Astrocyte of the spinal cord (primary cell): ENCODE measurements at regions not wholly inside any gene's neighbourhood (a gene's known extent, or its start where the extent isn't known, plus 50 kb on each side); places are given as distances from the start of the nearest gene placed in this dataset.

Source experiments
- DNase-seq: peaks from one replicate; pipeline ENCODE4 v3.0.0; 2011; ENCODE audit warnings: low read depth, low spot score
- H3K4me3 ChIP-seq: 2 replicates; pipeline ENCODE4 v1.5.1; 2011; ENCODE audit warnings: low read depth, mild to moderate bottlenecking, low read length, moderate library complexity
- CTCF ChIP-seq: IDR thresholded peaks from 2 replicates; pipeline ENCODE4 v1.5.1; 2012; ENCODE audit warnings: low read depth, mild to moderate bottlenecking, low read length, inconsistent platforms
- in situ Hi-C: cut with HindIII; loops from 2 replicates; pipeline ENCODE4 v1.10.0; 2017; ENCODE audit warnings: low sequenced_read_pairs

DNA sequence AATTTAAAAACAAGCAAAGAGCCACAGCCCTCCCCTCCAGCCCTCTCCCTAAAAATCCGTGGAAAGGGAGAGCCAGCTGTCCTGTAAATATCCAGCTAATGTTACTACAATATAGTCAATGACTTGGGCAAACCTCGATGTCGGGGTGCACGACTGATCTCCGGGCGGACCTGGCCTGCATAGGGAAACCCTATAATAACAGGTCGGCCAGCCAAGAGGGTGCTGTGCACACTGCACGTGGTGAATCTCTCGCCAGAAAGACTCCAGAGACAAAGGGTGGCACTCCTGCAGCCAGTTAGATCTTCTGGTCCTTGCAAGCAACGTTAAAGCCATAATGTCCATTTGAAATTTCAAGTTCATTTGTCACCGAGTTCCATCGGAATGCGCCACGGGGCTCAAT lies 1092.8 kb downstream of the ADGRL3 start:
- no peak overlapping the region for H3K4me3 ChIP-seq
- no peak for TF ChIP-seq CTCF
- in situ Hi-C loops = no loop called here
- no peak for DNase-seq

- no peak for TF ChIP-seq CTCF
Measured at GRCh38 chr4:62288808-62289541, 1088.8 kb downstream of the ADGRL3 start.

DNA sequence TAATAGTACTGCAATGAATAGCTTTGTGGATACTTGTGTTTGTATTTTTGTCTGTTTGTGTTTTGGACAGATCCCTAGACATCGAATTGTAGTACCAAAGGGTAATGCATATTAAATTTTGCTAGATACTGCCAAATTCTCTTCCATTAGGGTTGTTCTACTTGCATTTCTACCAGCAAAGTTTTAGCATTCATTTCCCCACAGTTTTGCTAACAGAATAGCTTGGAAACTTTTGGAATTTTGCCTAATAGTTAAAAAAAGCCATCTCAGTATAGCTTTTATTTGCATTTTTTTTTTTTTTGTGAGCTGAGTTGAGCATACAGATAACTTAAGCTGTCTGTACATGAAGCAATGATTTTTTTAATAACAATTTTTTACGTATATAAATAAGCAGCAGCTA lies 1084.9 kb downstream of the ADGRL3 start:
- TF ChIP-seq CTCF = no peak
- in situ Hi-C loops = no loop called here
- DNase-seq = no peak
- H3K4me3 ChIP-seq = no peak overlapping the region

More at GRCh38 chr4:62288808-62289541, 1088.8 kb downstream of the ADGRL3 start:
- no peak overlapping the region for H3K4me3 ChIP-seq
- in situ Hi-C loops = no loop called here
- no peak for DNase-seq

- no peak overlapping the region for H3K4me3 ChIP-seq
- no peak for DNase-seq
- no peak for TF ChIP-seq CTCF
- in situ Hi-C loops = no loop called here
Measured at GRCh38 chr4:62279689-62280088, 1079.6 kb downstream of the ADGRL3 start.

DNA sequence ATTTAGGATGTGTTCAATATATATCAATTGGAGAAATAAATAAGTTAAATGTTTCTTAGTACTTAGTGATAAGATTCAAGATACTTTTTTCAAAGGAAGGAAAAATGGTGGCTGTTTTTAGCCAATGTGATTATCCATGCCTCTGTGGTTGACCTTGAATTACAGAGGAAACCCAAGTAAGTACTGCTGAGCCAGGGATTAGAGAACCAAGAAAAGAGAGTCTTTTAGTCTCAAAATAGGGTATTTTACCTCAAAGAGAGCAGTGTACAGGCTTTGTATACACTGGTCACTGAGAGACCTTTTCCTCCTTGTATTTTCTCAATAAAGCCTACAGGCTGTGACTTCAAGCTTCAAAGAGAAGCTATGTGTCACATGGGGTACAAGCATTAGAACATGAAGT lies 1075.3 kb downstream of the ADGRL3 start:
- in situ Hi-C loops = no loop called here

DNA sequence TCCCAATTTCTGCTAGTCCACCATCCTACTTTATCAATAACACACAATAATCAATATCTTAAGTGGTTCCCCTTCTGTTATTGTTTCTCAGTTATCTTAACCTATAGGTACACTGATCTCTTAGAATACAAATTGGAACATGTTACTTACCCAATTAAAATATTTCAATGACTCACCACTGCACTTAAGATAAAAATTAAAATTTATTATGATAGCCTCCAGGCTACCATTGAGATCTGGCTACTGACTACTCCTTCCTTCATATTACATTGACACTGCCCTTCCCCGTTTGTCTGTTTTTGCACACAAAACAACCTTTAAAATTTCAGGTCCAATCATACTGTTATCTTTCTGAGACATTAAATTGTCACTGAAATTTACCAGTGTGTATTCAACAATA lies 1074.7 kb downstream of the ADGRL3 start:
- in situ Hi-C loops = no loop called here
- DNase-seq = no peak
- TF ChIP-seq CTCF = no peak
- no peak overlapping the region for H3K4me3 ChIP-seq

More for the DNA sequence above, 1075.3 kb downstream of the ADGRL3 start:
- no peak for TF ChIP-seq CTCF
- H3K4me3 ChIP-seq = no peak overlapping the region
- no peak for DNase-seq

- TF ChIP-seq CTCF = no peak
- in situ Hi-C loops = no loop called here
- no peak overlapping the region for H3K4me3 ChIP-seq
- no peak for DNase-seq
Measured at GRCh38 chr4:62271107-62271506, 1071.0 kb downstream of the ADGRL3 start.
